Dendritic cell treated with granulocyte-macrophage colony-stimulating factor and Interleukin-4, amounts not matched to agents 40 ng/mL and 50 ng/mL, for 4 days (primary cell): ENCODE measurements at regions not wholly inside any gene's neighbourhood (a gene's known extent, or its start where the extent isn't known, plus 50 kb on each side); places are given as distances from the start of the nearest gene placed in this dataset.

Experiments used
- H3K27ac Mint-ChIP-seq: one replicate; pipeline ENCODE4 v1.8.0; 2022; ENCODE audit warnings: mild to moderate bottlenecking, mixed read lengths
- H3K27me3 Mint-ChIP-seq: one replicate; pipeline ENCODE4 v1.8.0; 2022; ENCODE audit warnings: mild to moderate bottlenecking, mixed read lengths
- H3K36me3 Mint-ChIP-seq: one replicate; pipeline ENCODE4 v1.8.0; 2022; ENCODE audit warnings: low read depth, mixed read lengths
- H3K4me1 Mint-ChIP-seq: one replicate; pipeline ENCODE4 v1.8.0; 2022; ENCODE audit warnings: low read depth, mixed read lengths
- H3K4me3 Mint-ChIP-seq: one replicate; pipeline ENCODE4 v1.8.0; 2022; ENCODE audit warnings: mild to moderate bottlenecking, moderate library complexity, mixed read lengths
- H3K9me3 Mint-ChIP-seq: one replicate; pipeline ENCODE4 v1.8.0; 2022; ENCODE audit warnings: mixed read lengths
- intact Hi-C: fragments of 100-400 bp; cut with micrococcal nuclease; formaldehyde crosslinking; loops from one replicate; pipeline ENCODE4 v1.15.0; 2022

DNA sequence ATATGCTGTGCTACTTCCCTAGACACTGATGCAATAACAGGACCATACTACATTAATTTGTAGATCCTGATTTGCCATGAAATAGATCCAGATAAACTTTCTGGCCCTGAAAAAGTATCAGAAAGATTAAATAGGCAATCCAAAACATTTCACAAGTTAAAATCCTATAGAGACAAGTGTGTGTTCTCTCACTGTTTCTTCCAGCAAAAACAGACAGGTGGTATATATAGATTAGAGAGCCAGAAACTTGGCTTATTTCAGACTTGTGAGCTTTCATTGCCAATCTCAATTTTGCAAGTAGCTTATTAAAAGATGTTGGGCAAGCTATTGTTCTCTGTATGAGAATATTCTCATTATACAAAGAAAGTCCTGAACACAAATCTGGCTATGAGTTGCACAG is 289.1 kb upstream of the MANEA start:
- Mint-ChIP-seq H3K36me3 (no peaks in the 10 kb centered on the region), H3K4me3 (no peak overlapping the region), H3K27me3 (no peaks in the 10 kb centered on the region), H3K27ac (no peak overlapping the region), H3K4me1 (no peaks in the 10 kb centered on the region), H3K9me3 (no peaks in the 10 kb centered on the region)
- intact Hi-C loops, result no loop called here

- no peaks in the 10 kb centered on the region for H3K36me3 Mint-ChIP-seq
- no peaks in the 10 kb centered on the region for H3K27me3 Mint-ChIP-seq
- no peak overlapping the region for H3K4me3 Mint-ChIP-seq
- intact Hi-C loops, result no loop called here
- H3K27ac Mint-ChIP-seq, result no peak overlapping the region
- no peaks in the 10 kb centered on the region for H3K9me3 Mint-ChIP-seq
- no peaks in the 10 kb centered on the region for H3K4me1 Mint-ChIP-seq
Measured at GRCh38 chr6:95292011-95292410, 285.3 kb upstream of the MANEA start.

DNA sequence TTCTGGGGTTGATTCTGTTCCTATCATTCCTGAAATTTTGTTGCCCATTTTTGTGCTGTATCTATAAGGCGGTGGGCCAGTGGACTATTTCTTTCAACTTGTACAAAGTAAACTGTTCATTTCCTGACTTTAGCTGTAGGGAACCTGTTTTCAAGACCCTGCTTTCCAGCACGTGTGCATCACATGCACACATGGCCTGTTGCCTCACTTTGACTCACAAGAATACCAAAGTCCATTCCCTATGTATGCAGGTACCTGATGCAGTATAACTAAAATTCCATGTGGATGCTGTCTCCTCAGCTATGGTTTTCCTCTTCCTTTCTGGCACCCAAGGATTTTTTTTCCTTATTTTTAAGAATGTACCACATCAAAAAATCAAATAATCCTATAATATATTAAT is 284.1 kb upstream of the MANEA start:
- H3K27me3 Mint-ChIP-seq, result no peaks in the 10 kb centered on the region

DNA sequence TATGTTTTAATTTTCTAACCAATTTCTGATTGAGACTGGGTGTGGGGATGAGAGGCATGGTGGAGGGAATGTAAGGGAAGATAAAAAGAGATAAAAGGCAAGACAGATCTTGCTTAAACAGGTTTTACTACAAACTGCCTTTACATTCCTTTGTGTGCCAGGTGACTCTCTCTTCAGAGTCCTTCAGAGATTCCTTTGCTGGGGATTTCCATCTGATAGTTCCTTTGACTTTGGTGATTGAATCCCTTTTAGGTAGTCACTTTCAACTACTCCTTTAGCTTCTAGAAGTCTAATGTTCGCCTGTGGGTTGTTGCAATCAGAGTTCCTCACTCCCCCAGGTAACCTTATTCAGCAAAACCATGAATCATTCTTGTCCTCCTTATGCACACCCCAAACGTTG is 283.3 kb upstream of the MANEA start:
- H3K27me3 Mint-ChIP-seq, result no peaks in the 10 kb centered on the region

More for the DNA sequence above, 284.1 kb upstream of the MANEA start:
- Mint-ChIP-seq H3K27ac (no peak overlapping the region), H3K9me3 (no peaks in the 10 kb centered on the region), H3K4me3 (no peak overlapping the region), H3K36me3 (no peaks in the 10 kb centered on the region), H3K4me1 (no peaks in the 10 kb centered on the region)
- intact Hi-C loops, result no loop called here

DNA sequence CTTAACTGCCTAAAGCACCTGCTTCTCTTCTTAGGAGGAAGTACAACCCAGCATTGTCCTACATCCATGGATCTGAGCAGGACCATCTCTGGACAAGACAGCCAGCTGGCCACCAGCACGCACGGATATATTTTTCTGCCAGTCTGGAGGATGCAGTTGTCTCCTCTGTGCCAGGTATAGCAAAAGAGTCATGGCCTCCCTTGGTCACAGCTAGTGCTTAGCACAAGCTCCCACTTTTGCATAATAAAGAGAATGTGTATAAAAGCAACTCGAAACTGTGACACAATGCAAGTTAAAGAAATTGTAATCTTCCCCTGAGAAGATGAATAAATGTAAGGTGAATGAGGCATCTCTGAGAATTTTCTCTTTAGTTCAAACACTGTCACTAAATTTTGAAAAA is 267.8 kb upstream of the MANEA start:
- intact Hi-C loops, result no loop called here
- Mint-ChIP-seq H3K4me3 (no peak overlapping the region), H3K36me3 (no peaks in the 10 kb centered on the region), H3K27me3 (no peaks in the 10 kb centered on the region), H3K27ac (no peak overlapping the region), H3K4me1 (no peaks in the 10 kb centered on the region), H3K9me3 (no peaks in the 10 kb centered on the region)

More for the DNA sequence above, 283.3 kb upstream of the MANEA start:
- no peaks in the 10 kb centered on the region for H3K9me3 Mint-ChIP-seq
- H3K36me3 Mint-ChIP-seq, result no peaks in the 10 kb centered on the region
- H3K27ac Mint-ChIP-seq, result no peak overlapping the region
- no peak overlapping the region for H3K4me3 Mint-ChIP-seq
- intact Hi-C loops, result no loop called here
- H3K4me1 Mint-ChIP-seq, result no peaks in the 10 kb centered on the region

DNA sequence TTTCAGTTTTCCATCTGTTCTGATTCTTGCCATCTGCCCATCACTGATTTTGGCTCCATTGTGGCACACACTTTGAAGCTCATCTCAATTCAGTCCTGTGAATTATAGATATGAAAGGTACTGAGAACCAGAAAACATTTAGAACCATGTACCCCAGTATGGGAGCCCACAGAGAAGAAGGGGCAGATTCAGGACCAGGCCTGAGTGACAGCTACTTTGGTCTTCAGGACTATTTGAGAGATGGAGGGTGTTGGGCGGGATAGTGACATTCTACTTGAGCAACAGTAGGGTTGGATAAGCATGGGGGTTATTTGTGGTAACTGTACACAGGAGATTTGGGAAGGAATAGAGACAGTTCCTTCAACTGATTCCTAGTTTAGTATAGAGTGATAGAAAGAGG is 259.2 kb upstream of the MANEA start:
- Mint-ChIP-seq H3K9me3 (no peaks in the 10 kb centered on the region), H3K27me3 (no peaks in the 10 kb centered on the region), H3K4me1 (no peaks in the 10 kb centered on the region), H3K36me3 (no peaks in the 10 kb centered on the region), H3K4me3 (no peak overlapping the region), H3K27ac (no peak overlapping the region)
- intact Hi-C loops, result no loop called here

- Mint-ChIP-seq H3K9me3 (no peaks in the 10 kb centered on the region), H3K4me1 (no peaks in the 10 kb centered on the region), H3K4me3 (no peak overlapping the region), H3K27me3 (no peaks in the 10 kb centered on the region), H3K36me3 (no peaks in the 10 kb centered on the region), H3K27ac (no peak overlapping the region)
- intact Hi-C loops, result no loop called here
Measured at GRCh38 chr6:95321126-95321525, 256.2 kb upstream of the MANEA start.

- Mint-ChIP-seq H3K4me1 (no peaks in the 10 kb centered on the region), H3K27ac (no peak overlapping the region), H3K27me3 (no peaks in the 10 kb centered on the region), H3K4me3 (no peak overlapping the region), H3K9me3 (no peaks in the 10 kb centered on the region), H3K36me3 (no peaks in the 10 kb centered on the region)
- intact Hi-C loops, result no loop called here
Measured at GRCh38 chr6:95325916-95326315, 251.4 kb upstream of the MANEA start.

GRCh38 chr6:95328231-95328630 is 249.1 kb upstream of the MANEA start:
- no peaks in the 10 kb centered on the region for H3K36me3 Mint-ChIP-seq
- H3K4me1 Mint-ChIP-seq, result no peaks in the 10 kb centered on the region
- H3K27ac Mint-ChIP-seq, result no peak overlapping the region
- intact Hi-C loops, result no loop called here
- no peak overlapping the region for H3K4me3 Mint-ChIP-seq
- no peaks in the 10 kb centered on the region for H3K27me3 Mint-ChIP-seq
- H3K9me3 Mint-ChIP-seq, result no peaks in the 10 kb centered on the region

DNA sequence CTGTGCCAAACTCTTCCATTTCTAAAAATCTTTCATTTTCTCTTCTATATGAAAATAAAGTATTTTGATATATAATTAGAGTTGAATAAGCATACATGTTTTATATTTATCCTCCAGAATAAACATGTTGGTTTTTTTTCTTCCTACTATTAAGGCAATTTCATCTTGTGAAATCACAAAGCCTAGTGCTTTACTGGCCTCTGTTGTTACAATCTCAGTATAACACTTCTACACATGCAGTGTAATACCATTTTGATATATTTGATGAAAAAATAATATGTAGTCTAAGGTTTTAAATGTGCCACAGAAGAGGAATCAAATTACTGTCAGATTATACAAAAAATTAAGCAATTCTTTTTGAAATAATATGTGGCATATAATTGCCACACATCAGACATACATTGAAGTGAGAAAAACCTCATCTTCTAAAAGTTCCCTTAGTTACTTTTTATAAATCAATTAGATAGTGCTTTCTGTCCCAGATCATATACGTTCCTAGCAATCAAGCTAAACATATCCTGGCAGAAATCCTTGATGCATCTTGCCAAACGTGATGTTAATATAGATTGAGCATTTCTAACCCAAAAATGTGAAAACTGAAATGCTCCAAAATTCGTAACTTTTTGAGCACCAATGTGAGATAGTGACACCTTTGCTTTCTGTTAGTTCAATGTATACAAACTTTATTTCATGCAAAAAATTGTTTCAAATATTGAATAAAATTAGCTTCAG is 225.1 kb upstream of the MANEA start:
- Mint-ChIP-seq H3K27ac (no peak overlapping the region), H3K27me3 (no peaks in the 10 kb centered on the region), H3K9me3 (no peaks in the 10 kb centered on the region), H3K36me3 (no peaks in the 10 kb centered on the region), H3K4me1 (no peaks in the 10 kb centered on the region), H3K4me3 (no peak overlapping the region)
- intact Hi-C loops, result no loop called here

GRCh38 chr6:95354551-95354950 is 222.8 kb upstream of the MANEA start:
- Mint-ChIP-seq H3K27ac (no peak overlapping the region), H3K36me3 (no peaks in the 10 kb centered on the region), H3K27me3 (no peaks in the 10 kb centered on the region), H3K4me3 (no peak overlapping the region), H3K4me1 (no peaks in the 10 kb centered on the region), H3K9me3 (no peaks in the 10 kb centered on the region)
- intact Hi-C loops, result no loop called here

- no peak overlapping the region for H3K4me3 Mint-ChIP-seq
- no peaks in the 10 kb centered on the region for H3K27me3 Mint-ChIP-seq
- no peaks in the 10 kb centered on the region for H3K4me1 Mint-ChIP-seq
- H3K36me3 Mint-ChIP-seq, result no peaks in the 10 kb centered on the region
- intact Hi-C loops, result no loop called here
- no peak overlapping the region for H3K27ac Mint-ChIP-seq
- no peaks in the 10 kb centered on the region for H3K9me3 Mint-ChIP-seq
Measured at GRCh38 chr6:95357380-95358020, 219.8 kb upstream of the MANEA start.

DNA sequence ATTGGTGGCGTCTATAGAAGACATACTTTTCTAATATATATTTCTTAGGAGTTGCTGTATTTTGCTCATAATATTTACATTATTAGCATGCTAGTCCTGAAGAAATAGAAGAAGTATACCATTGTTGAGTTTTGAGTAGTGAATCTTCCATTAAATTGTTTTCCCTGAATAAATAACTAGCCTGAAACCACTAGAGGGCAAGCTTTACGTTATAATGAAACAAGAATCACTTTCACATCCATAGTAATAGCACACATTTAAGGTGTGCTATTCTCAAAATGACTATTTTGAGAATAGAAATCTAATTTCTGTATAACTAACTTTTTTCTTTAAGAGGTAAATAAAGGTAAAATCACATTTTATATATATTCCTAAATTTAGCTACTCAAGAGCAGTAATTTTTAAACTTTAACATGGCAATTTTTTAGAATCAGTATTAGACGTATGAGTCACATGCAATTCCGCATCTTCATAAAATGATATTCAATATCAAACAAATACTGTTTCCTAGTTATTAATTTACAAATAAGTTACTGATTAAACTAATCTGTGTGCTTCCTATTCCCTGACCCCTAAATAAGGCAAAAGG is 213.2 kb upstream of the MANEA start:
- H3K4me1 Mint-ChIP-seq, result no peaks in the 10 kb centered on the region
- H3K4me3 Mint-ChIP-seq, result no peak overlapping the region
- no peaks in the 10 kb centered on the region for H3K27me3 Mint-ChIP-seq
- H3K36me3 Mint-ChIP-seq, result no peaks in the 10 kb centered on the region
- intact Hi-C loops, result no loop called here
- H3K27ac Mint-ChIP-seq, result no peak overlapping the region
- H3K9me3 Mint-ChIP-seq, result no peaks in the 10 kb centered on the region

DNA sequence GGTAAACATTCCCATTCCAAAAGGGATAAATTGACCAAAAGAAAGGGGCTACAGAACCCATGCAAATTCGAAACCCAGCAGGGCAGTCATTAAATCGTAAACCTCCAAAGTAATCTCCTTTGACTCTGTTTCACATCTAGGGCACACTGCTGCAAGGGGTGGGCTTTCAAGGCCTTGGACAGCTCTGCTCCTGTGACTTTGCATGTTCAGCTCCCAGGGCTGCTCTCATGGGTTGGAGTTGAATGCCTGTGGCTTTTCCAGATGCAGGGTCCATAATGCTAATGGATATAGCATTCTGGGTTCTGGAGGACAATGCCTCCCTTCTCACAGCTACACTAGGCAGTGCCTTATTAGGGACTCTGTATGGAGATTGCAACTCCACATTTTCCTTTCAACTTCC is 211.9 kb upstream of the MANEA start:
- no peak overlapping the region for H3K4me3 Mint-ChIP-seq
- H3K4me1 Mint-ChIP-seq, result no peaks in the 10 kb centered on the region
- intact Hi-C loops, result no loop called here
- H3K9me3 Mint-ChIP-seq, result no peaks in the 10 kb centered on the region
- no peaks in the 10 kb centered on the region for H3K36me3 Mint-ChIP-seq
- H3K27ac Mint-ChIP-seq, result no peak overlapping the region
- H3K27me3 Mint-ChIP-seq, result no peaks in the 10 kb centered on the region

DNA sequence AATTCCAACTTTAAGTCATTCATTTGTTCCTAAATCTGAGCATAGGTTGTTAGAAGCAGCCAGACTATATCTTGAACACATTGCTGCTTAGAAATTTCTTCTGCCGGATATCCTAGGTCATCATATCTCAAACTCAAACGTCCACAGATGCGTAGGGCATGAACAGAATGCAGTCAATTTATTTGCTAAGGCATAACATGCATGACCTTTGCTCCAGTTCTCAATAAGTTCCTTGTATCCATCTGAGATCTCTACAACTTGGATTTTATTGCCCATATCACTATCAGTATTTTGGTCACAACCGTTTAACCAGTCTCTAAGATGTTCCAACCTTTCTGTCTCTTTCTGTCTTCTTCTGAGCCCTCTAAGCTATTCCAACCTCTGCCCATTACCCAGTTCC is 210.9 kb upstream of the MANEA start:
- Mint-ChIP-seq H3K4me3 (no peak overlapping the region), H3K27ac (no peak overlapping the region), H3K4me1 (no peaks in the 10 kb centered on the region), H3K9me3 (no peaks in the 10 kb centered on the region), H3K36me3 (no peaks in the 10 kb centered on the region), H3K27me3 (no peaks in the 10 kb centered on the region)
- intact Hi-C loops, result no loop called here
